GM21529 (cell line): ENCODE measurements at regions not wholly inside any gene's neighbourhood (a gene's known extent, or its start where the extent isn't known, plus 50 kb on each side); places are given as distances from the start of the nearest gene placed in this dataset.
A peak's percentile ranks its signal among the peaks of the same experiment; 100 is the strongest.

Experiments used
- ATAC-seq: cut with Tn5 transposase; IDR thresholded peaks from one replicate; pipeline ENCODE4 v1.9.1; 2021; ENCODE audit not compliant: unreplicated experiment

GRCh38 chr4:157978680-157979361, 194.0 kb downstream of the GASK1B start:
- ATAC-seq, result peak; percentile 85

DNA sequence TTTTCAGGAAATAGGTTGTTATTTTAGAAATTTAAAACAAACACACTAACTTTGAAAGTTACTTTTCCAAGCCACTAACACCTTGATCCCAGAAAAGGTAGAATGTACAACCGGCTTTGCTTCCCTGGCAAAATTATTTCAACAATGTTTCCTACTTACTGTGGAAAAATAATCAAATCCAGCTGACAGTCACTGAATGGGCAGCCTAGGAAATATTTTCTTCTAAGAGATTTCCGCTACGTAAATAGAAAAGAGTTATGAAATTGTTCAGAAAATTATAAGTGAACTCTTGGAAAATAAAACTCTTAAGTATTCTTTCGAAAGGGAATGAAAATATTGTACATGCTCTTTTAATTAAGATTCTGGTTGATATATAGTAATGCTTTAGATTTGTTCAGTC, 195.7 kb downstream of the GASK1B start:
- no peak for ATAC-seq

DNA sequence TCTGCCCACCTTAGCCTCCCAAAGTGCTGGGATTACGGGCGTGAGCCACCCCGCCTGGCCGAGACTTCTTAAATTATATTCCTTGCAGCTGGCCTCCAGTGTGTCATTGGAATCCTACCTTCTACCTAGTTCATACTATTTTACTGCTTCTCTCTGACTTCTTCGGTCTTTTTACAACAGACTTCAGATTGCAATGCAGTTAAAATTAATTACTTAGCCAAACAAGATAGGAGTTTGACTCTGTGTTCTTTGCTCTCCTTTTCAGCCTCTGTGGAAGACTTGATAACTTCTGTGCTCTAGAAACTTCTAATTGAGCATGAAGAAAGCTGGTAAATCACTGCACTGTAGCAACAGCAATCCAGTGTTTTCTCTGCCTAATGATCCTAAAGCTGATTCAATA, 199.5 kb downstream of the GASK1B start:
- no peak for ATAC-seq

- ATAC-seq, result no peak
These were observed 208.4 kb downstream of the GASK1B start for GRCh38 chr4:157964463-157964862.

GRCh38 chr4:157961229-157961990, 211.4 kb downstream of the GASK1B start:
- ATAC-seq, result no peak

DNA sequence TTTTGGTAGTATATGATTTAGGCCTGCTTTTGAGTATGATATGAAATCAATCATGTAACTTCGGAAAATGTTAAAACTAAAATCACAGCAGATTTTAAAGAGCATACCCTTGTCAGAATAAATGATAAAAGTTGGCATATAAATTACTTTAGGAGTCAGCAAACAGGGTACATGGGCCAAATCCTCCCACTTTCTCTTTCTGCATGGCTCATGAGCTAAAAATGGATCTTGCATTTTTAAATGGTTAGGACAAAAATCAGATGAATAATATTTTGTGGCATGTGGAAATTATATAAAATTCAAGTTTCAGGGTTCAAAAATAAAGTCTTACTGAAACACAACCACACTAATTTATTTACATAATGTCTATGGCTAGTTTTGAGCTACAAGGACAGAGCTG, 214.9 kb downstream of the GASK1B start:
- ATAC-seq, result no peak

DNA sequence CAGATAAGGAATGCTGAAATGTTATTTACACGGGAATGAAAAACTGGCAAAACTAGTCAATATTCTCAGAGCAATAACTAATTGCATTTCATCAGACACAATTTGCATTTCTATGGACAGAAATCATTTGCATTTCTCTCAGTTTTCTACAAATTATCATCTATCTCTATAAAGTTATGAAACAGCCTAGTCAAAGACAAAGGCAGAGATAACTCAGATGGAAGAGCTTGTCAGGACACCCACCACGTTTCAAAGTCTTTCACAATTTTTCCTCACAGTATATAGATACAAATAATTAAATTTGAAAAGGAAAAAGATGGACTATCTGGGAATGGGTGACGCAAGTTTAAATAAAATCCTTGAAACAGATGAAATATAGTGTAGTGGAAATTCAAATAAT, 230.8 kb downstream of the GASK1B start:
- no peak for ATAC-seq

DNA sequence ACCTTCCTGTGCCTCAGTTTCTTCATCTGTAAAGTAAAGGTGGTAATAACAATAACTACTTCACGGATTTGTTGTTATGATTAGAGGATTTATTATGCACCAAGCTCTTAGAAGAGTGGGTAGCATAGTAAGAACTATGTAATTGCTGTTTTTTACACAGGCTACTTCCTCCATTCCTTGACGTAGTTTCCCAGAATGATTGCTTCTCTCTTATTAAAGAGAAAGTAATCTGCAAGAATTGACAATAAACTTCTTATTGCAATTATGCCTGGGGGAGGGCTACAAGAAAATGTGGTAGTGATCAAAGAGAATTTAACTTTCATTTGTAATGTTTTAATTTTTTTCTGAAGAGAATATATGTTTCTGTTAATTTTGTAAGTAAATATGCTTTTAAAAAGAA, 238.7 kb downstream of the GASK1B start:
- no peak for ATAC-seq

DNA sequence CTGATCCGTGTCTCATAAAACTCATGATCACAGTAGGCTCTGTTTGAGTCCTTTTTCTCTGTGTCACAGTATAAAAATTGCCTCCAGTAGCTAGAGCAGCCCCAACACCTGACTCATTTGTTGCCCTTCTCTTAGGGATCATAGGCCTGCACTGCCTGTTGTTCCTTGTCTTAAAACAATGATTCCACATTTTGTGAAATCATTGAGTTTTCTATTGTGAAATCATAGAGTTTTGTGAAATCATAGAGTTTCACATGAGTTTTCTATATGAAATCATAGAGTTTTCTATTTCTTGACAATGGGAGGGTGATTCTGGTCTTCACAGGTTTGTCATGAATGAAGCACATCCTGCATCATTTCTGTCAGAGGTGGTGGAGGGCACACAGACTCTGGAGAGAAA, 239.9 kb downstream of the GASK1B start:
- ATAC-seq, result no peak

DNA sequence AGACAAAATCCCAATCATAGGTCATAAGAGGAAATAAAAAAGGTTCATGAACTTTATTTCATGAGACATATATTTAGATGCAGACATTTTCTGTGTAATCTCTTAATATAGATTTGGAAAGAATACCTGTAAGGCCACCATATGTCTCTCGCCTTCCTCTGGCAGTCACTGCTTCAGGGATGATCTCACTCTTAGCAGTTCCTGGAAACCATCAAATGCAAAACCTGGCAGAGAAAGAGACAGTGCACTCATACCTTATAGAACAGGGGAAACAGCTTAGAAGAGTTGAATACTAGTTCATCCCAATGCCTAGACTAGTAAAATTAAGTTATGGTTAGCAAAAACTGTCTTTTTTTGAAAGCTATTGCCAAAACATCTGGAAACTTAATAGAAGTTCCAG, 243.3 kb downstream of the GASK1B start:
- no peak for ATAC-seq

DNA sequence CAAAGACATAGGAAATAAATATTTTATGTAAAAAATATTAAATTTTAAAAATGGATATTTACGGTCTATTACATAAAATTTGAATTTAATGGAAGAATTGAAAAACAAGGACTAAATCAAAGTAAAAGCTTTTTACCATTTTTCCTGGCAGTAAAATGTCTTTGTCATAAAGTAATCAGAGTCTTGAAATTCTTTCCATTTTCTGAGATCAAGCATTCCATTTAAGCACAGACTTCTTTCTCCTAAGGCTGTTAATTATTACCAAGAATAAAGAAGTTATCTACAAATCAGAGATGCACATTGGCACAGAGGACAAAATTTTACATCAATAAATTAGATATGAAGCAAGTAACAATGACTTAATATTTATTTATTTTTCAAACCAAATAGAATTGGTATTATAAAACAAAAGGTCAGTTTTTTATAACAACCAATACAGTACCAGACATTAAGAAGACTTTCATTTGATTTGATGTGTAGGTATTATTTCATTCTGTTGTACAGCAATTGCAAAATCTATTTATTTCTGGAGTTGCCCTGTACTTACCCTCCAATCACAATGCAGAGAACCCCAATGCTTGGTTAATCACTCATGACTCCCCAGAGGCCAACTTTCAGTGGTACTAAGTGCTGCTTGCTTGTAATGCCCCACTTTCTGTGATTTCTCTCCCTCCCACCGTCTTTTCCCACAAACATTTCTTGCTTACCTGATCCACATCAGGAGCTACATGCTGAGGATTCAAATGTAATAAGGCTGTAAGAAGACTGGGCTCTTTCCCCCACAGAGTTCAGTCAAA, 254.6 kb downstream of the GASK1B start:
- ATAC-seq, result no peak

DNA sequence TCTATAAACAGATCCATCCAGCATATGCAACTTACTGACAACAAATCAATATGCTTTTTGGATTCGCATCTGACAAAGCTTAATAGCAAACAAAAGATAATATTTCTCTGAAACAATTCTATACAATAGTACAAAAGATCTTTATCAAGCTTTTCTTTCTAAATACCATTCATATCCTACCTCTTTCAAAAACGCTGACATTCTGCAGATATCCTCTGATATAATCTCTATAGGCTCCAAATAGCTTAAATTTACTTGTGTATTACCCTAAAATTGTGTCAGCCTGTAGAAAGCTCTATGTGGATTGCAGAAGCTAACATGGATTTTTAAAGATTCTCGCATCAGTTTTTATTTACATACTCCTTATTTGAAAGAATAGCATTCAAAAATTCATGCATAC, 260.6 kb downstream of the GASK1B start:
- no peak for ATAC-seq

DNA sequence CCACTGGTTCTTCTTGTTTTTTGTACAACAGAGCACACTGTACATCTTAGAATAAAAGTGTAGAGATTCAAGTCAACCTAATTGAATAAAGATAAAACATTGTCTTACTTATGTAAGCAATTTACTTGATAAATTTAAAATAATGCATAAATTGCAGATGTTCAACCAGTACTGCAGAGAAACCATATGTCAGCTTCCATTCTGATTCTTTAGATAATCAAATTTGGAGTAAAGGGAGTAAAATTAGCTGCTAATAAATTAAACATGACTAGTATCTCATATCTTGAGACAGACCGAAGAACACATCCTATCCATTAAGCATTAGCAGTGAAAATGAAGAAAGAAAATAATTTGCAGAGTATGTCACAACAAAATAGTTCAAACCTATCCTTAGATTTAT, 261.2 kb downstream of the GASK1B start:
- ATAC-seq, result no peak

GRCh38 chr4:157908691-157909090, 264.1 kb downstream of the GASK1B start:
- ATAC-seq, result no peak

DNA sequence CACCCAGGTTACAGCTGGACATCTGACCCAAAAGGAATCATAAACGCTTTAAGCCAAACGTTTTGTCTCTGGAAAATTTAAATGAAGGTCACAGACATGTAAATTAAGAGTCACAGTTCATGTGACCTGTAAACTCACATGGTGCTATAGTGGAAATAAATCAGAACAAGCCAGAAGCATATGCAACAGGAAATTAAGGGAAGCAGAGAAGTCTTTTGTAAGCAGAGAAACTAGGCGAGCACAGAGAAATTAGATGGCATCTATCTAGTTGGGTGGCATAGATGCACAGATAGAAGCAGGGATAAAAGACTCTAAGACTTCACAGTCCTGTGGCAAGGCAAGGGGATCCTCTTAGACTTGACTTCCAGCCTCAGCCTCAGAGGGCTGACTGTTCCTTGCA, 264.8 kb downstream of the GASK1B start:
- no peak for ATAC-seq

DNA sequence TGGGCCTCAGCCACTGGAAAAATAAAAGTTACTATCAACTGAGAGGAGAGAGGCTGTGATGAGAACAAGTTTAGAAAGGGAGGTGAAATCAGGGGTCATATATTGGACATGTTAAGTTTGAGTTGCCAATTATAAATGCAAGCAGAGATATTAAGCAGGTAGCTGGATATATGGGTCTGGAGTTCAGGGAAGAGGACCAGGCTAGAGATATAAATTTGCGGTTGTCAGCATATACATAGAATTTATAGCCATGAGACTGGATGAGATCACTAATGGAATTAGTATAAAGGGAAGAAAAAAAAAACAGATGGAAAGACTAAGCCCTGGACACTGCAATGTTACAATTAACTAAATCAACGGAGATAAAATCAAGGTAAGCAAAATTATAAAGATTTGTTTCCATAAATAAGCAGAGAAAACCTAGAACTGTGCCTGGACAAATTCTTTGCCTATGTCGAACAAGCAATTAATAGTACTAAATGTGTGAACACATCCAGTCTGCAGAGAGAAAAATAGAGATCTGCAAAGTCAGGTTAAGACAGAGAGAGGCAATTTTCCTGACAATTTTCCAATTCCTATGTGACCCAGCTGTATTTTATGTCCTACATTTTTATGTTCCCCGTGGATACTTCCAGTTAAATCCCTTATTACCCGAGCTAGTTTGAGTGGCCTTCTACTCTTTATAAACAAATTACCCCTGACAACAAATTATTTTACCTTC, 265.4 kb downstream of the GASK1B start:
- ATAC-seq, result no peak

DNA sequence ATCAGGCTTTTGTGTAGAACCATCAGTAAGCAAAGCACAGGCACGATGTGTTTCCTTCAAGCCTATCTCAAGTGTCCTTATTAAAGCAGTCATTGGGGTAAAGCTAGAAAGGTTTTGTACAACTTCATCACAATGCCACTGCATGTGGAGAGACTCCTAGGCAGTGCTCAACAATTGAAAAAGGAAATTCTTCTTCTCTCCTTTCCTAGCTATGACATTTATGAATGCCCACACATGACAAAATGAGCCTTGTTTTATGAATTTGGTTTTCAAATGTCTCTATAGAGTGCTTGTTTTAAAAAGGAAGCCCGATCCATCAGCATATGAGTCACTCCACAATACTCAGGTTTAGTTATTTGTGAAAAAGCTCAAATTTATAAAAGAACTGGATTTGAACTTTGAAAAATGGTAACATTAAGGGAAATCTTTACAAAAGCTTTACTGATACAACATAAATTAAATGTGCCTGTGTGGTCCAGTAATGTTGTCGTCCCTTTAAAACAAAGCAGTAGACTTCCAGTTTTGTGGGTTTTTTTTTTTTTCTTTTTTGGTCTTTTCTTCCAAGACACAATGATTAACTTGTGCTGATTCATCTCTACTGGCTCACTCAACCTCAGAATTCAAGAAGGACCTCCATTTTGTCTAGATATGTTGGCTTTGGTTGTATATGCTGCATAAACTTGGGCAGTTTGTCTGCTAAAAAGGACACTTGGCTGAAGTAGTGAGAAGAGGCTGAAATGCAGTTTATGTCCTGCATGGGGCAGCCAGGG, 273.8 kb downstream of the GASK1B start:
- ATAC-seq, result no peak

DNA sequence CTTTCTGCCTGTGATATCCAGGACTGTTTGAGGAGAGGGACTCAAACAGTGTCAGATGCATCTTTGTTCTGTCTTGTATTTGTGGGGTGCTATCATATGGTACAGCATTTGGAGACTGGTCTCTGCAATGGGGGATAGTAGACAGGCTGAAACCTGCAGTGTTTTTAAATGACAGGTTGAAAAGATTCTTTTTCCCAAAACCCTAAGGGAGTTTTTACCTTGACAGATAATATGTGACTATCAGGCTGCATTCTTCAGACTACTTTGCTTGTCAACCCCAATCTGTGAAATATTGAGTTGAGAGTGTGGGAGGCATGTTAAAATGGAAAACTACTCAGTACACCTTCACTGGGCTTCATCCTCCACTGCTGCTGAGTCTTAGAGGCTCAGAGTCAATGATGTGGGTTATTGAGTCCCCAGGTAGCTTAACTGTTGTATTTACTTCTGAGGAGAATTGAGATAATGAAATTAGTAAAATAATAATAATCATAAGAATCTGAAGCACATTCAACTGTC, 274.9 kb downstream of the GASK1B start:
- no peak for ATAC-seq

DNA sequence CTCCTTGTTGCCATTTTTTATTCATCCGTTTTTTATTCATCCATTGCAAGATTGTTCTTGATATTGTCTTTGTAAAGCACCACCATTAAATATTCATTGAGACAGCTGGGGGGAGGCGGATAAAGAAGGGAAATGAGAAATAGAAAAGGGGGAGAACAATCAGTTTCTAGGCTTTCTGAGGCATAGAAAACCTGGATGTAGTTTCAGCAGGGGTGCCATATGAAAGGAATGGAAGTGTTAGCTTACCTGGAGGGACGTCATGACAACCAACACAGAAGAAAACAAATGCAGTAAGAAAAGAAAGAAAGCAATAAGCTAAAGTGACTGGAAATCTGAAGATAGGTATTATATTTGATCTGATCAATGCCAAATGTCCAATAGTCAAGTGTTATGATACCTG, 276.1 kb downstream of the GASK1B start:
- no peak for ATAC-seq

DNA sequence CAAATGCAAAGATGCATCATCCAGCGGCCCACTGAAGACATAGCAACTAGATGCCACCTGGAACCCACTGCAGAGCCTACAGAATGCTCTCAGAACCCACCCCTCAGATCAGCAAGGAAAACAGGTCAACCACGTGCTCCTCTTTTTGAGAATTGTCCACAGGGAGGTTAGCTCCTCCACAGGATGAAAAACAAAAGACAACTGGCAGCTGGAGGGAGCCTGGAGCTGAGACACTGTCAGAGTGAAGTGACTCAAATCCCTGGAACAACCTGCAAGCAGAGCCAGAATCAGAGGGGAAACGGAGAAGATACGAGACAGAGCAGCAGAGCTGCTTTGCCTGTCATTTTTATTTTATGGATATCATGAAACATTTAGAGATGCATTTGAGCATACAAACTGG, 277.6 kb downstream of the GASK1B start:
- ATAC-seq, result no peak
